ENCODE measurements at regions not wholly inside any gene's neighbourhood (a gene's known extent, or its start where the extent isn't known, plus 50 kb on each side); places are given as distances from the start of the nearest gene placed in this dataset.

DNA sequence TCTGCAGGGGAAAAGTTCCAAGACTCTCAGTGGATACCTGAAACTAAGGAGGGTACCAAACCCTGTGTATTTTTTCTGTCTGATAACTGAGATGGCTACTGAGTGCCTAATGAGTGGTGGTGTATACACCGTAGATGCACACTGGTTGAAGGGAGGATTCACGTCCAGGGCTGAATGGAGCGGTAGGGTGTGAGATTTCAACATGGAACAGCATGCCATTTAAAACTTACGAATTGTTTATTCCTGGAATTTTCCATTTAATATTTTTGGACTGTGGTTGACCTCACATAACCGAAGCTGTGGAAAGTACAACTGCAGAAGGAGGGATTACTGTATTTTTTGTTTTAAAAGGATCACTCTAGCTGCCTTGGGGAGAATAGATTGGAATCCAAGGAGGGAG is 322.5 kb upstream of the SORL1-AS1 start:
- no peak for TF ChIP-seq EZH2phosphoT487 (IDR thresholded peaks at IDR 0.05)
- no peak for TF ChIP-seq CTCF (IDR thresholded peaks at IDR 0.05)
- TF ChIP-seq EZH2 (IDR thresholded peaks at IDR 0.05): no peak
